ENCODE measurements at regions not wholly inside any gene's neighbourhood (a gene's known extent, or its start where the extent isn't known, plus 50 kb on each side); places are given as distances from the start of the nearest gene placed in this dataset.

- DNase-seq (ENCODE audit: low read depth), result no peak
Measured at GRCh38 chr14:71675900-71676287, 256.3 kb upstream of the RGS6 start.

GRCh38 chr14:71680736-71681387 is 251.4 kb upstream of the RGS6 start:
- no peak for DNase-seq (ENCODE audit: low read depth)

- DNase-seq (ENCODE audit: low read depth), result no peak
Measured at GRCh38 chr14:71682337-71682736, 249.9 kb upstream of the RGS6 start.

- no peak for DNase-seq (ENCODE audit: low read depth)
Measured at GRCh38 chr14:71684323-71684722, 247.9 kb upstream of the RGS6 start.

- no peak for DNase-seq (ENCODE audit: low read depth)
Measured at GRCh38 chr14:71686677-71687076, 245.6 kb upstream of the RGS6 start.

- no peak for DNase-seq (ENCODE audit: low read depth)
Measured at GRCh38 chr14:71687166-71687831, 244.9 kb upstream of the RGS6 start.

GRCh38 chr14:71688576-71688975 is 243.7 kb upstream of the RGS6 start:
- DNase-seq (ENCODE audit: low read depth), result no peak

- no peak for DNase-seq (ENCODE audit: low read depth)
Measured at GRCh38 chr14:71690478-71690877, 241.8 kb upstream of the RGS6 start.

GRCh38 chr14:71692496-71692895 is 239.7 kb upstream of the RGS6 start:
- no peak for DNase-seq (ENCODE audit: low read depth)

GRCh38 chr14:71693381-71693780 is 238.8 kb upstream of the RGS6 start:
- DNase-seq (ENCODE audit: low read depth), result no peak

GRCh38 chr14:71694591-71695530 is 237.4 kb upstream of the RGS6 start:
- no peak for DNase-seq (ENCODE audit: low read depth)

- DNase-seq (ENCODE audit: low read depth), result no peak
Measured at GRCh38 chr14:71695611-71696350, 236.4 kb upstream of the RGS6 start.

- DNase-seq (ENCODE audit: low read depth), result no peak
Measured at GRCh38 chr14:71698027-71698426, 234.2 kb upstream of the RGS6 start.

GRCh38 chr14:71698673-71699072 is 233.6 kb upstream of the RGS6 start:
- no peak for DNase-seq (ENCODE audit: low read depth)

- DNase-seq (ENCODE audit: low read depth), result no peak
Measured at GRCh38 chr14:71701990-71702389, 230.2 kb upstream of the RGS6 start.

- DNase-seq (ENCODE audit: low read depth), result no peak
Measured at GRCh38 chr14:71702786-71703185, 229.4 kb upstream of the RGS6 start.

GRCh38 chr14:71703477-71703876 is 228.8 kb upstream of the RGS6 start:
- DNase-seq (ENCODE audit: low read depth), result no peak

GRCh38 chr14:71704210-71704609 is 228.0 kb upstream of the RGS6 start:
- DNase-seq (ENCODE audit: low read depth), result no peak

GRCh38 chr14:71705460-71705859 is 226.8 kb upstream of the RGS6 start:
- DNase-seq (ENCODE audit: low read depth), result no peak

GRCh38 chr14:71709076-71709475 is 223.2 kb upstream of the RGS6 start:
- DNase-seq (ENCODE audit: low read depth), result no peak

- no peak for DNase-seq (ENCODE audit: low read depth)
Measured at GRCh38 chr14:71709987-71710386, 222.2 kb upstream of the RGS6 start.

- no peak for DNase-seq (ENCODE audit: low read depth)
Measured at GRCh38 chr14:71711125-71711524, 221.1 kb upstream of the RGS6 start.
